Stimulated activated CD8-positive, alpha-beta memory T cell treated with anti-CD3 and anti-CD28 coated beads, Interleukin-12 subunit alpha, Interleukin-12 subunit beta, amount 100 ng/mL, for 1 hour (primary cell): ENCODE measurements at regions not wholly inside any gene's neighbourhood (a gene's known extent, or its start where the extent isn't known, plus 50 kb on each side); places are given as distances from the start of the nearest gene placed in this dataset.

Experiments
- DNase-seq: peaks from one replicate; pipeline ENCODE4 v3.0.0-alpha.2; 2020; ENCODE audit warnings: low read depth

GRCh38 chr1:101706366-101706765 lies 290.4 kb downstream of the OLFM3 start:
- DNase-seq, result no peak

GRCh38 chr1:101709721-101710120 lies 287.0 kb downstream of the OLFM3 start:
- no peak for DNase-seq

- DNase-seq, result no peak
These were observed 283.0 kb downstream of the OLFM3 start for GRCh38 chr1:101713760-101714159.

GRCh38 chr1:101723415-101723814 lies 273.3 kb downstream of the OLFM3 start:
- no peak for DNase-seq

- DNase-seq, result no peak
These were observed 268.7 kb downstream of the OLFM3 start for GRCh38 chr1:101728029-101728428.

- no peak for DNase-seq
These were observed 266.2 kb downstream of the OLFM3 start for GRCh38 chr1:101730559-101730958.

GRCh38 chr1:101732261-101732660 lies 264.5 kb downstream of the OLFM3 start:
- DNase-seq, result no peak

- DNase-seq, result no peak
These were observed 263.4 kb downstream of the OLFM3 start for GRCh38 chr1:101733340-101733739.

GRCh38 chr1:101738475-101738874 lies 258.3 kb downstream of the OLFM3 start:
- no peak for DNase-seq

- DNase-seq, result no peak
These were observed 257.6 kb downstream of the OLFM3 start for GRCh38 chr1:101739146-101739545.

- DNase-seq, result no peak
These were observed 256.8 kb downstream of the OLFM3 start for GRCh38 chr1:101739826-101740330.

- no peak for DNase-seq
These were observed 254.8 kb downstream of the OLFM3 start for GRCh38 chr1:101741910-101742309.

- DNase-seq, result no peak
These were observed 254.2 kb downstream of the OLFM3 start for GRCh38 chr1:101742509-101742908.

- DNase-seq, result no peak
These were observed 251.0 kb downstream of the OLFM3 start for GRCh38 chr1:101745551-101746270.

- DNase-seq, result no peak
These were observed 248.6 kb downstream of the OLFM3 start for GRCh38 chr1:101748077-101748476.
